Bronchial epithelial cell (primary cell): ENCODE measurements at regions not wholly inside any gene's neighbourhood (a gene's known extent, or its start where the extent isn't known, plus 50 kb on each side); places are given as distances from the start of the nearest gene placed in this dataset.
A peak's percentile ranks its signal among the peaks of the same experiment; 100 is the strongest.
"Not testable (repeated sequence)": the region's sequence is repeated elsewhere in the genome, so short reads cannot be mapped to it uniquely, and the experiment has no call there.

ENCODE experiments used
- DNase-seq: peaks from one replicate; pipeline ENCODE4 v3.0.0-alpha.2; 2010; ENCODE audit warnings: low read depth
- FAIRE-seq: peaks from 2 replicates; lab custom pipeline; 2011; peaks lifted over from hg19 to GRCh38; lab: Jason Lieb, UNC
- H3K27me3 ChIP-seq: 2 replicates; pipeline ENCODE4 v1.5.1; 2011; ENCODE audit warnings: low read length; ENCODE audit not compliant: control insufficient read depth, insufficient read depth
- H3K36me3 ChIP-seq: 2 replicates; pipeline ENCODE4 v1.5.1; 2011; ENCODE audit warnings: low read length; ENCODE audit not compliant: control insufficient read depth, insufficient read depth
- H3K4me3 ChIP-seq: 2 replicates; pipeline ENCODE4 v1.5.1; 2011; ENCODE audit warnings: mild to moderate bottlenecking, low read depth, low read length, control low read depth
- CTCF ChIP-seq: IDR thresholded peaks from 2 replicates; pipeline ENCODE4 v1.5.1; 2011; ENCODE audit warnings: mild to moderate bottlenecking, moderate library complexity, low read length, control low read depth, inconsistent platforms; ENCODE audit not compliant: insufficient read depth, severe bottlenecking

GRCh38 chr3:71927505-71928066 is 142.6 kb upstream of the PROK2 start:
- no peaks in the 10 kb centered on the region for H3K27me3 ChIP-seq
- FAIRE-seq, result no peak
- no peak overlapping the region for H3K4me3 ChIP-seq
- no peak for DNase-seq
- no peaks in the 10 kb centered on the region for H3K36me3 ChIP-seq
- no peak for TF ChIP-seq CTCF

GRCh38 chr3:71926616-71927015 is 141.7 kb upstream of the PROK2 start:
- FAIRE-seq, result no peak
- no peak for TF ChIP-seq CTCF
- no peaks in the 10 kb centered on the region for H3K36me3 ChIP-seq

GRCh38 chr3:71926262-71926600 is 141.3 kb upstream of the PROK2 start:
- no peaks in the 10 kb centered on the region for H3K36me3 ChIP-seq
- TF ChIP-seq CTCF, result peak; percentile 78
- peak; percentile 71 for DNase-seq
- H3K27me3 ChIP-seq, result peaks cover 1% of the 10 kb centered on the region
- no peak overlapping the region for H3K4me3 ChIP-seq
- FAIRE-seq, result no peak

More at GRCh38 chr3:71926616-71927015, 141.7 kb upstream of the PROK2 start:
- Histone ChIP-seq H3K4me3 (no peak overlapping the region), H3K27me3 (no peaks in the 10 kb centered on the region)
- no peak for DNase-seq

GRCh38 chr3:71925511-71926261 is 140.7 kb upstream of the PROK2 start:
- not testable (repeated sequence) for DNase-seq, FAIRE-seq, H3K4me3 ChIP-seq, H3K27me3 ChIP-seq, H3K36me3 ChIP-seq

GRCh38 chr3:71924721-71925120 is 139.8 kb upstream of the PROK2 start:
- H3K4me3 ChIP-seq, result no peak overlapping the region
- no peak for FAIRE-seq
- TF ChIP-seq CTCF, result no peak
- H3K27me3 ChIP-seq, result peaks cover 1% of the 10 kb centered on the region
- H3K36me3 ChIP-seq, result no peaks in the 10 kb centered on the region
- no peak for DNase-seq

GRCh38 chr3:71921036-71921435 is 136.1 kb upstream of the PROK2 start:
- no peak overlapping the region for H3K4me3 ChIP-seq
- no peak for DNase-seq
- TF ChIP-seq CTCF, result no peak
- no peak for FAIRE-seq
- H3K36me3 ChIP-seq, result no peaks in the 10 kb centered on the region
- peaks cover 1% of the 10 kb centered on the region for H3K27me3 ChIP-seq
